ENCODE measurements at regions not wholly inside any gene's neighbourhood (a gene's known extent, or its start where the extent isn't known, plus 50 kb on each side); places are given as distances from the start of the nearest gene placed in this dataset.

DNA sequence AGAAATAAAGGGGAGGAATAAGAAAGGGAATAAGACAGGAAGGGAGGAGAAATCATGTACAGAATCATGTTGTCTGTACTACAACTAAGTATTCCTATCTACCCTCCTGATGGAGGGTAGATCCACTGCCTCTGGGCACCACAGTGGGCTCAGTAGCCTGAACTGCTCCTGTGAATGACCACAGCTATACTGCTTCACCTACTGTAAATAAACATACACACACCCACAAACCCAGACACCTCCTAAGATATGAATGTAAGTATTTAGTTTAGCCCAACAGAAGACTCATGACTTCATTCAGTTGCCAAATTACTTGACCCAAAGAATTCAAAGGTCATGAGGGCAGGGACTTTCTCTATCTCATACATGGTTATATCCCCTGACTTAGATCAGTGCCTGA lies 177.3 kb upstream of the C11orf58 start:
- Histone ChIP-seq H3K79me1 (ENCODE audit: low read length) (no peaks in the 10 kb centered on the region), H4K8ac (ENCODE audit: low read depth, low read length) (no peak overlapping the region), H3K18ac (ENCODE audit: low read length) (no peak overlapping the region), H3K4me3 (ENCODE audit: low read length) (no peak overlapping the region), H2BK5ac (ENCODE audit: low read length) (no peak overlapping the region), H3K4me2 (ENCODE audit: low read length) (no peak overlapping the region), H4K5ac (ENCODE audit: low read length) (no peak overlapping the region), H3K4me1 (ENCODE audit: control insufficient read depth, low read depth, low read length) (no peaks in the 10 kb centered on the region), H3K9ac (ENCODE audit: low read length) (no peak overlapping the region), H3K27ac (ENCODE audit: low read depth, low read length) (no peak overlapping the region), H3K79me2 (ENCODE audit: control insufficient read depth, insufficient read depth, low read length) (no peaks in the 10 kb centered on the region), H3K4ac (ENCODE audit: low read depth, low read length) (no peak overlapping the region), H3K36me3 (ENCODE audit: control insufficient read depth, insufficient read depth, low read length) (no peaks in the 10 kb centered on the region), H2BK15ac (replicated peaks; ENCODE audit: low read depth) (no peak overlapping the region), H2BK120ac (ENCODE audit: low read depth, low read length) (no peak overlapping the region), H2AK5ac (ENCODE audit: low read length) (no peak overlapping the region), H3K27me3 (ENCODE audit: insufficient read depth, low read length, poor library complexity) (no peaks in the 10 kb centered on the region), H3K23ac (ENCODE audit: low read length) (no peak overlapping the region), H3K56ac (ENCODE audit: low read length) (no peak overlapping the region)
- no peak for DNase-seq

- H3K4me1 ChIP-seq (ENCODE audit: control insufficient read depth, low read depth, low read length) = no peaks in the 10 kb centered on the region
- no peak overlapping the region for H4K5ac ChIP-seq (ENCODE audit: low read length)
- no peak overlapping the region for H3K27ac ChIP-seq (ENCODE audit: low read depth, low read length)
- H3K4me2 ChIP-seq (ENCODE audit: low read length) = no peak overlapping the region
- no CpG with 5 or more reads among the region's 1 CpG for WGBS (ENCODE audit: extremely low coverage, insufficient coverage, low lambda C conversion rate)
- H3K9ac ChIP-seq (ENCODE audit: low read length) = no peak overlapping the region
- no peak overlapping the region for H2BK5ac ChIP-seq (ENCODE audit: low read length)
- no peak overlapping the region for H2BK120ac ChIP-seq (ENCODE audit: low read depth, low read length)
- H3K27me3 ChIP-seq (ENCODE audit: insufficient read depth, low read length, poor library complexity) = no peaks in the 10 kb centered on the region
- no peak for DNase-seq
- no peaks in the 10 kb centered on the region for H3K79me1 ChIP-seq (ENCODE audit: low read length)
- H4K8ac ChIP-seq (ENCODE audit: low read depth, low read length) = no peak overlapping the region
- no peak overlapping the region for H2AK5ac ChIP-seq (ENCODE audit: low read length)
- no peak overlapping the region for H3K18ac ChIP-seq (ENCODE audit: low read length)
- H2BK15ac ChIP-seq (replicated peaks; ENCODE audit: low read depth) = no peak overlapping the region
- H3K36me3 ChIP-seq (ENCODE audit: control insufficient read depth, insufficient read depth, low read length) = no peaks in the 10 kb centered on the region
- no peak overlapping the region for H3K4ac ChIP-seq (ENCODE audit: low read depth, low read length)
- no peak overlapping the region for H3K56ac ChIP-seq (ENCODE audit: low read length)
- H3K79me2 ChIP-seq (ENCODE audit: control insufficient read depth, insufficient read depth, low read length) = no peaks in the 10 kb centered on the region
- H3K4me3 ChIP-seq (ENCODE audit: low read length) = no peak overlapping the region
- H3K23ac ChIP-seq (ENCODE audit: low read length) = no peak overlapping the region
Measured at GRCh38 chr11:16558494-16558893, 180.0 kb upstream of the C11orf58 start.

GRCh38 chr11:16555956-16556355 lies 182.5 kb upstream of the C11orf58 start:
- Histone ChIP-seq H3K79me1 (ENCODE audit: low read length) (no peaks in the 10 kb centered on the region), H3K18ac (ENCODE audit: low read length) (no peak overlapping the region), H4K8ac (ENCODE audit: low read depth, low read length) (no peak overlapping the region), H3K9ac (ENCODE audit: low read length) (no peak overlapping the region), H2BK15ac (replicated peaks; ENCODE audit: low read depth) (no peak overlapping the region), H2BK120ac (ENCODE audit: low read depth, low read length) (no peak overlapping the region), H3K23ac (ENCODE audit: low read length) (no peak overlapping the region), H2AK5ac (ENCODE audit: low read length) (no peak overlapping the region), H3K4ac (ENCODE audit: low read depth, low read length) (no peak overlapping the region), H3K27ac (ENCODE audit: low read depth, low read length) (no peak overlapping the region), H3K27me3 (ENCODE audit: insufficient read depth, low read length, poor library complexity) (no peaks in the 10 kb centered on the region), H3K4me3 (ENCODE audit: low read length) (no peak overlapping the region), H3K4me2 (ENCODE audit: low read length) (no peak overlapping the region), H3K36me3 (ENCODE audit: control insufficient read depth, insufficient read depth, low read length) (no peaks in the 10 kb centered on the region), H3K56ac (ENCODE audit: low read length) (no peak overlapping the region), H2BK5ac (ENCODE audit: low read length) (no peak overlapping the region), H3K4me1 (ENCODE audit: control insufficient read depth, low read depth, low read length) (no peaks in the 10 kb centered on the region), H3K79me2 (ENCODE audit: control insufficient read depth, insufficient read depth, low read length) (no peaks in the 10 kb centered on the region), H4K5ac (ENCODE audit: low read length) (no peak overlapping the region)
- no peak for DNase-seq
- no CpG with 5 or more reads among the region's 2 CpGs for WGBS (ENCODE audit: extremely low coverage, insufficient coverage, low lambda C conversion rate)

DNA sequence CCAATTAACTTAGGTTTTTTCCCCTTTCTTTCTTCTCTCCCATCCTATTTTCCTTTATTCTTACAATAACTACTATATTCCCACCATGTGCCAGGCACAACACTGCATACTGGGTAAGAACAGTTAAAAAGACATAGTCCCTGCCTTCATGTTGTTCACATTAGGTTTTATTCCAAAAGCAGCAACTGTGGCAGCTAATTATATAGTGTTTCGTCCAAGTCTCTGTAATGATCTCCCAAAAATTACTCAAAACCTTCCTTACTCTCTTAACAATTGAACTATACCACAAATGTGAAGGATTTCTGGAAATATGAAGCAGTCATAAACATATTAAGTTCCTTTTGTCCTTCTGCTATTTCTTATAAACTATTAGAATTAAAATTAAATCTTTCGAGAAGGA lies 184.1 kb upstream of the C11orf58 start:
- H4K8ac ChIP-seq (ENCODE audit: low read depth, low read length) = no peak overlapping the region
- no peak overlapping the region for H3K27ac ChIP-seq (ENCODE audit: low read depth, low read length)
- no peak overlapping the region for H3K56ac ChIP-seq (ENCODE audit: low read length)
- H3K18ac ChIP-seq (ENCODE audit: low read length) = no peak overlapping the region
- no peak overlapping the region for H3K4me3 ChIP-seq (ENCODE audit: low read length)
- DNase-seq = no peak
- no peak overlapping the region for H3K4ac ChIP-seq (ENCODE audit: low read depth, low read length)
- H3K79me1 ChIP-seq (ENCODE audit: low read length) = no peaks in the 10 kb centered on the region
- no CpG with 5 or more reads among the region's 2 CpGs for WGBS (ENCODE audit: extremely low coverage, insufficient coverage, low lambda C conversion rate)
- no peak overlapping the region for H3K4me2 ChIP-seq (ENCODE audit: low read length)
- no peaks in the 10 kb centered on the region for H3K36me3 ChIP-seq (ENCODE audit: control insufficient read depth, insufficient read depth, low read length)
- H3K79me2 ChIP-seq (ENCODE audit: control insufficient read depth, insufficient read depth, low read length) = no peaks in the 10 kb centered on the region
- no peak overlapping the region for H2BK120ac ChIP-seq (ENCODE audit: low read depth, low read length)
- no peaks in the 10 kb centered on the region for H3K4me1 ChIP-seq (ENCODE audit: control insufficient read depth, low read depth, low read length)
- no peaks in the 10 kb centered on the region for H3K27me3 ChIP-seq (ENCODE audit: insufficient read depth, low read length, poor library complexity)
- H2BK15ac ChIP-seq (replicated peaks; ENCODE audit: low read depth) = no peak overlapping the region
- H2BK5ac ChIP-seq (ENCODE audit: low read length) = no peak overlapping the region
- no peak overlapping the region for H3K9ac ChIP-seq (ENCODE audit: low read length)
- H2AK5ac ChIP-seq (ENCODE audit: low read length) = no peak overlapping the region
- no peak overlapping the region for H4K5ac ChIP-seq (ENCODE audit: low read length)
- H3K23ac ChIP-seq (ENCODE audit: low read length) = no peak overlapping the region

GRCh38 chr11:16547879-16548278 lies 190.6 kb upstream of the C11orf58 start:
- no peaks in the 10 kb centered on the region for H3K4me1 ChIP-seq (ENCODE audit: control insufficient read depth, low read depth, low read length)
- WGBS (ENCODE audit: extremely low coverage, insufficient coverage, low lambda C conversion rate) = no CpG with 5 or more reads among the region's 4 CpGs
- H3K23ac ChIP-seq (ENCODE audit: low read length) = no peak overlapping the region
- H3K18ac ChIP-seq (ENCODE audit: low read length) = no peak overlapping the region
- no peak overlapping the region for H2BK15ac ChIP-seq (replicated peaks; ENCODE audit: low read depth)
- H3K4me2 ChIP-seq (ENCODE audit: low read length) = no peak overlapping the region
- no peak overlapping the region for H4K8ac ChIP-seq (ENCODE audit: low read depth, low read length)
- H3K36me3 ChIP-seq (ENCODE audit: control insufficient read depth, insufficient read depth, low read length) = no peaks in the 10 kb centered on the region
- H4K5ac ChIP-seq (ENCODE audit: low read length) = no peak overlapping the region
- H2AK5ac ChIP-seq (ENCODE audit: low read length) = no peak overlapping the region
- no peaks in the 10 kb centered on the region for H3K79me2 ChIP-seq (ENCODE audit: control insufficient read depth, insufficient read depth, low read length)
- no peak for DNase-seq
- H3K9ac ChIP-seq (ENCODE audit: low read length) = no peak overlapping the region
- H2BK5ac ChIP-seq (ENCODE audit: low read length) = no peak overlapping the region
- no peak overlapping the region for H3K56ac ChIP-seq (ENCODE audit: low read length)
- no peak overlapping the region for H3K27ac ChIP-seq (ENCODE audit: low read depth, low read length)
- no peak overlapping the region for H3K4me3 ChIP-seq (ENCODE audit: low read length)
- H2BK120ac ChIP-seq (ENCODE audit: low read depth, low read length) = no peak overlapping the region
- no peaks in the 10 kb centered on the region for H3K79me1 ChIP-seq (ENCODE audit: low read length)
- H3K27me3 ChIP-seq (ENCODE audit: insufficient read depth, low read length, poor library complexity) = no peaks in the 10 kb centered on the region
- no peak overlapping the region for H3K4ac ChIP-seq (ENCODE audit: low read depth, low read length)

GRCh38 chr11:16543642-16544041 lies 187.3 kb upstream of the SOX6 start:
- Histone ChIP-seq H3K36me3 (ENCODE audit: control insufficient read depth, insufficient read depth, low read length) (no peaks in the 10 kb centered on the region), H3K23ac (ENCODE audit: low read length) (no peak overlapping the region), H3K27me3 (ENCODE audit: insufficient read depth, low read length, poor library complexity) (no peaks in the 10 kb centered on the region), H3K79me2 (ENCODE audit: control insufficient read depth, insufficient read depth, low read length) (no peaks in the 10 kb centered on the region), H2BK5ac (ENCODE audit: low read length) (no peak overlapping the region), H3K18ac (ENCODE audit: low read length) (no peak overlapping the region), H3K4me1 (ENCODE audit: control insufficient read depth, low read depth, low read length) (no peaks in the 10 kb centered on the region), H4K8ac (ENCODE audit: low read depth, low read length) (no peak overlapping the region), H2BK15ac (replicated peaks; ENCODE audit: low read depth) (no peak overlapping the region), H3K9ac (ENCODE audit: low read length) (no peak overlapping the region), H3K4ac (ENCODE audit: low read depth, low read length) (no peak overlapping the region), H3K56ac (ENCODE audit: low read length) (no peak overlapping the region), H3K79me1 (ENCODE audit: low read length) (no peaks in the 10 kb centered on the region), H3K4me3 (ENCODE audit: low read length) (no peak overlapping the region), H2BK120ac (ENCODE audit: low read depth, low read length) (no peak overlapping the region), H3K27ac (ENCODE audit: low read depth, low read length) (no peak overlapping the region), H4K5ac (ENCODE audit: low read length) (no peak overlapping the region), H3K4me2 (ENCODE audit: low read length) (no peak overlapping the region), H2AK5ac (ENCODE audit: low read length) (no peak overlapping the region)
- no peak for DNase-seq
- no CpG with 5 or more reads among the region's 1 CpG for WGBS (ENCODE audit: extremely low coverage, insufficient coverage, low lambda C conversion rate)
